Type B pancreatic cell (in vitro differentiated cells): ENCODE measurements at regions not wholly inside any gene's neighbourhood (a gene's known extent, or its start where the extent isn't known, plus 50 kb on each side); places are given as distances from the start of the nearest gene placed in this dataset.

Experiments used
- DNase-seq: peaks from one replicate; pipeline ENCODE4 v3.0.0; 2021; ENCODE audit warnings: mixed read lengths; ENCODE audit not compliant: unreplicated experiment; ENCODE audit errors: extremely low spot score
- H3K27ac Mint-ChIP-seq: 2 replicates; pipeline ENCODE4 v1.8.0; 2021; ENCODE audit warnings: mild to moderate bottlenecking, mixed read lengths
- H3K27me3 Mint-ChIP-seq: 2 replicates; pipeline ENCODE4 v1.8.0; 2021; ENCODE audit warnings: mixed read lengths
- H3K36me3 Mint-ChIP-seq: 2 replicates; pipeline ENCODE4 v1.8.0; 2021; ENCODE audit warnings: mixed read lengths
- H3K4me1 Mint-ChIP-seq: one replicate; pipeline ENCODE4 v1.8.0; 2021; ENCODE audit warnings: mixed read lengths; ENCODE audit not compliant: unreplicated experiment
- H3K4me3 Mint-ChIP-seq: 2 replicates; pipeline ENCODE4 v1.8.0; 2021; ENCODE audit warnings: mild to moderate bottlenecking, mixed read lengths
- H3K9me3 Mint-ChIP-seq: 2 replicates; pipeline ENCODE4 v1.8.0; 2021; ENCODE audit warnings: mixed read lengths
- CTCF ChIP-seq: fragments of 200-600 bp; sonication (generic); conservative IDR thresholded peaks from 2 replicates; pipeline ENCODE4 v1.5.0; 2021; ENCODE audit warnings: antibody characterized with exemption, mild to moderate bottlenecking

GRCh38 chr5:119899981-119900380 is 270.6 kb downstream of the FAM170A start:
- Mint-ChIP-seq H3K27me3 (peaks cover 3% of the 10 kb centered on the region), H3K36me3 (no peaks in the 10 kb centered on the region), H3K27ac (no peak overlapping the region), H3K4me1 (no peaks in the 10 kb centered on the region), H3K4me3 (no peak overlapping the region), H3K9me3 (no peaks in the 10 kb centered on the region)
- TF ChIP-seq CTCF = no peak
- no peak for DNase-seq

GRCh38 chr5:119902593-119902992 is 273.2 kb downstream of the FAM170A start:
- no peak for DNase-seq
- Mint-ChIP-seq H3K9me3 (no peaks in the 10 kb centered on the region), H3K27me3 (peaks cover 3% of the 10 kb centered on the region), H3K4me1 (no peaks in the 10 kb centered on the region), H3K27ac (no peak overlapping the region), H3K36me3 (no peaks in the 10 kb centered on the region), H3K4me3 (no peak overlapping the region)
- TF ChIP-seq CTCF = no peak

- no peaks in the 10 kb centered on the region for H3K4me1 Mint-ChIP-seq
- H3K27ac Mint-ChIP-seq = no peak overlapping the region
- no peaks in the 10 kb centered on the region for H3K27me3 Mint-ChIP-seq
- TF ChIP-seq CTCF = no peak
- peaks cover under 1% of the 10 kb centered on the region for H3K9me3 Mint-ChIP-seq
- H3K36me3 Mint-ChIP-seq = no peaks in the 10 kb centered on the region
- H3K4me3 Mint-ChIP-seq = no peak overlapping the region
- no peak for DNase-seq
Observed at GRCh38 chr5:119913425-119913824, 284.1 kb downstream of the FAM170A start.

- Mint-ChIP-seq H3K27me3 (no peaks in the 10 kb centered on the region), H3K9me3 (no peaks in the 10 kb centered on the region), H3K4me1 (no peaks in the 10 kb centered on the region), H3K36me3 (no peaks in the 10 kb centered on the region), H3K27ac (no peak overlapping the region), H3K4me3 (no peak overlapping the region)
- no peak for TF ChIP-seq CTCF
- no peak for DNase-seq
Observed at GRCh38 chr5:119919279-119919678, 289.9 kb downstream of the FAM170A start.

- Mint-ChIP-seq H3K4me3 (no peak overlapping the region), H3K9me3 (peaks cover 7% of the 10 kb centered on the region), H3K27me3 (no peaks in the 10 kb centered on the region), H3K4me1 (no peaks in the 10 kb centered on the region), H3K27ac (no peak overlapping the region), H3K36me3 (no peaks in the 10 kb centered on the region)
- no peak for TF ChIP-seq CTCF
- DNase-seq = no peak
Observed at GRCh38 chr5:119926301-119926700, 296.9 kb downstream of the FAM170A start.

- no peak overlapping the region for H3K27ac Mint-ChIP-seq
- no peak overlapping the region for H3K4me3 Mint-ChIP-seq
- H3K4me1 Mint-ChIP-seq = no peaks in the 10 kb centered on the region
- TF ChIP-seq CTCF = no peak
- no peaks in the 10 kb centered on the region for H3K36me3 Mint-ChIP-seq
- H3K27me3 Mint-ChIP-seq = no peaks in the 10 kb centered on the region
- DNase-seq = no peak
- H3K9me3 Mint-ChIP-seq = peaks cover 7% of the 10 kb centered on the region
Observed at GRCh38 chr5:119928974-119929373, 299.6 kb downstream of the FAM170A start.
